Natural killer cell (primary cell): ENCODE measurements at regions not wholly inside any gene's neighbourhood (a gene's known extent, or its start where the extent isn't known, plus 50 kb on each side); places are given as distances from the start of the nearest gene placed in this dataset.
"Not testable (repeated sequence)": the region's sequence is repeated elsewhere in the genome, so short reads cannot be mapped to it uniquely, and the experiment has no call there.

Experiments used
- ATAC-seq, 3 donors: fragments of 150-1000 bp in 2 of 3; fragments of 200-7000 bp in 1 of 3; cut with Tn5 transposase; 1 replicate in 1 of 3; 2 replicates in 2 of 3; pipeline ENCODE4 v1.10.0; 2021; ENCODE audit warnings: mild to moderate bottlenecking in 2 of 3, moderate library complexity in 2 of 3
- DNase-seq, 2 donors: peaks; one replicate each; pipeline versions ENCODE4 v3.0.0 to v3.0.0-alpha.2; 2013 to 2021; ENCODE audit warnings: mixed read lengths in 1 of 2
- H3K27ac ChIP-seq: one replicate; pipeline ENCODE4 v1.5.1; 2013; ENCODE audit warnings: mild to moderate bottlenecking, low read length
- H3K27me3 ChIP-seq: one replicate; pipeline ENCODE4 v1.6.1; 2013; ENCODE audit warnings: low read length; ENCODE audit not compliant: control insufficient read depth, insufficient read depth
- H3K36me3 ChIP-seq: one replicate; pipeline ENCODE4 v1.6.1; 2013; ENCODE audit warnings: low read length; ENCODE audit not compliant: control insufficient read depth, insufficient read depth
- H3K4me1 ChIP-seq: one replicate; pipeline ENCODE4 v1.6.1; 2013; ENCODE audit warnings: low read length; ENCODE audit not compliant: control insufficient read depth, insufficient read depth
- H3K4me3 ChIP-seq: one replicate; pipeline ENCODE4 v1.5.1; 2013; ENCODE audit warnings: low read length
- H3K9me3 ChIP-seq: one replicate; pipeline ENCODE4 v1.6.1; 2013; ENCODE audit warnings: low read length; ENCODE audit not compliant: control insufficient read depth, insufficient read depth
- H3K27ac Mint-ChIP-seq, 2 donors: one replicate each; pipeline ENCODE4 v1.8.0; 2022; ENCODE audit warnings: mild to moderate bottlenecking in 2 of 2, mixed read lengths in 2 of 2, moderate library complexity in 1 of 2
- H3K27me3 Mint-ChIP-seq, 2 donors: one replicate each; pipeline ENCODE4 v1.8.0; 2022; ENCODE audit warnings: low read depth in 2 of 2, mixed read lengths in 2 of 2
- H3K36me3 Mint-ChIP-seq: one replicate; pipeline ENCODE4 v1.8.0; 2022; ENCODE audit warnings: mixed read lengths
- H3K4me1 Mint-ChIP-seq, 2 donors: one replicate each; pipeline ENCODE4 v1.8.0; 2022; ENCODE audit warnings: mixed read lengths in 2 of 2
- H3K4me3 Mint-ChIP-seq: one replicate; pipeline ENCODE4 v1.8.0; 2022; ENCODE audit warnings: mild to moderate bottlenecking, moderate library complexity, mixed read lengths
- H3K9me3 Mint-ChIP-seq, 2 donors: one replicate each; pipeline ENCODE4 v1.8.0; 2022; ENCODE audit warnings: mixed read lengths in 2 of 2
- CTCF ChIP-seq: fragments of 200-600 bp; IDR thresholded peaks from one replicate; pipeline ENCODE4 v1.8.0; 2022; ENCODE audit warnings: antibody characterized with exemption
- WGBS: methylation state at CpG from one replicate; pipeline ENCODE4 v1.1.7; 2013; ENCODE audit warnings: missing lambda C conversion rate; ENCODE audit not compliant: insufficient coverage; 5-methylcytosine and 5-hydroxymethylcytosine counted together
- intact Hi-C: fragments of 100-400 bp; cut with micrococcal nuclease; formaldehyde crosslinking; loops from one replicate; pipeline ENCODE4 v1.14.2; 2022

GRCh38 chr2:199552141-199552540 lies 94.4 kb upstream of the SATB2 start:
- WGBS, result 91% methylated on average over 6 of the region's 6 CpGs
- intact Hi-C loops, result no loop called here

GRCh38 chr2:199543606-199544172 lies 86.0 kb upstream of the SATB2 start:
- Histone ChIP-seq H3K27ac (no peak overlapping the region), H3K4me3 (no peak overlapping the region), H3K9me3 (no peaks in the 10 kb centered on the region), H3K27me3 (no peaks in the 10 kb centered on the region), H3K36me3 (no peaks in the 10 kb centered on the region), H3K4me1 (no peaks in the 10 kb centered on the region)
- no peak for DNase-seq
- H3K9me3 Mint-ChIP-seq, result peaks cover 0 to 4% of the 10 kb centered on the region in 2 donors
- H3K27me3 Mint-ChIP-seq, result no peaks in the 10 kb centered on the region
- 82% methylated on average over 4 of the region's 4 CpGs for WGBS
- TF ChIP-seq CTCF, result no peak
- no peaks in the 10 kb centered on the region for H3K36me3 Mint-ChIP-seq
- no peak overlapping the region for H3K4me3 Mint-ChIP-seq
- H3K4me1 Mint-ChIP-seq, result no peaks in the 10 kb centered on the region
- ATAC-seq, result no peak
- intact Hi-C loops, result no loop called here
- no peak overlapping the region for H3K27ac Mint-ChIP-seq

More at GRCh38 chr2:199552141-199552540, 94.4 kb upstream of the SATB2 start:
- ATAC-seq, result no peak
- Mint-ChIP-seq H3K36me3 (no peaks in the 10 kb centered on the region), H3K27me3 (no peaks in the 10 kb centered on the region), H3K4me1 (no peaks in the 10 kb centered on the region), H3K27ac (no peak overlapping the region), H3K4me3 (no peak overlapping the region), H3K9me3 (peaks cover 0 to 4% of the 10 kb centered on the region in 2 donors)
- H3K36me3 ChIP-seq, result no peaks in the 10 kb centered on the region
- H3K27me3 ChIP-seq, result no peaks in the 10 kb centered on the region
- no peak for TF ChIP-seq CTCF
- no peaks in the 10 kb centered on the region for H3K4me1 ChIP-seq
- no peak overlapping the region for H3K4me3 ChIP-seq
- H3K9me3 ChIP-seq, result no peaks in the 10 kb centered on the region
- H3K27ac ChIP-seq, result no peak overlapping the region
- no peak for DNase-seq

- H3K9me3 Mint-ChIP-seq, result peaks cover 0 to 5% of the 10 kb centered on the region in 2 donors
- 91% methylated on average over 7 of the region's 7 CpGs for WGBS
- no peak for TF ChIP-seq CTCF
Measured at GRCh38 chr2:199535445-199536177, 77.9 kb upstream of the SATB2 start.

GRCh38 chr2:199533873-199534272 lies 76.1 kb upstream of the SATB2 start:
- H3K4me3 ChIP-seq, H3K36me3 Mint-ChIP-seq, H3K27ac ChIP-seq, H3K36me3 ChIP-seq, H3K4me3 Mint-ChIP-seq, H3K9me3 Mint-ChIP-seq, H3K27me3 Mint-ChIP-seq, H3K9me3 ChIP-seq, H3K4me1 Mint-ChIP-seq, intact Hi-C loops, ATAC-seq, DNase-seq, H3K4me1 ChIP-seq, H3K27ac Mint-ChIP-seq, H3K27me3 ChIP-seq: not testable (repeated sequence)
- WGBS, result no CpG with 5 or more reads among the region's 3 CpGs

More at GRCh38 chr2:199535445-199536177, 77.9 kb upstream of the SATB2 start:
- Histone ChIP-seq H3K27me3 (no peaks in the 10 kb centered on the region), H3K36me3 (no peaks in the 10 kb centered on the region), H3K4me3 (no peak overlapping the region), H3K9me3 (no peaks in the 10 kb centered on the region), H3K4me1 (no peaks in the 10 kb centered on the region), H3K27ac (no peak overlapping the region)
- intact Hi-C loops, result no loop called here
- DNase-seq (no peak), ATAC-seq (no peak)
- no peaks in the 10 kb centered on the region for H3K36me3 Mint-ChIP-seq
- no peak overlapping the region for H3K4me3 Mint-ChIP-seq
- H3K27ac Mint-ChIP-seq, result no peak overlapping the region
- no peaks in the 10 kb centered on the region for H3K27me3 Mint-ChIP-seq
- no peaks in the 10 kb centered on the region for H3K4me1 Mint-ChIP-seq
